PC-9 (cell line): ENCODE measurements at regions not wholly inside any gene's neighbourhood (a gene's known extent, or its start where the extent isn't known, plus 50 kb on each side); places are given as distances from the start of the nearest gene placed in this dataset.

Experiments
- EZH2 ChIP-seq: fragments of 200-600 bp; sonication (generic); IDR thresholded peaks from 2 replicates; pipeline ENCODE4 v1.8.0; 2017; ENCODE audit warnings: antibody characterized with exemption, low read depth
- TF ChIP-seq, protein P1 (sequence below): fragments of 200-600 bp; sonication (generic); conservative IDR thresholded peaks from 2 replicates; pipeline ENCODE4 v1.6.1; 2017; ENCODE audit warnings: mixed run types, antibody characterized with exemption, mild to moderate bottlenecking, moderate library complexity

DNA sequence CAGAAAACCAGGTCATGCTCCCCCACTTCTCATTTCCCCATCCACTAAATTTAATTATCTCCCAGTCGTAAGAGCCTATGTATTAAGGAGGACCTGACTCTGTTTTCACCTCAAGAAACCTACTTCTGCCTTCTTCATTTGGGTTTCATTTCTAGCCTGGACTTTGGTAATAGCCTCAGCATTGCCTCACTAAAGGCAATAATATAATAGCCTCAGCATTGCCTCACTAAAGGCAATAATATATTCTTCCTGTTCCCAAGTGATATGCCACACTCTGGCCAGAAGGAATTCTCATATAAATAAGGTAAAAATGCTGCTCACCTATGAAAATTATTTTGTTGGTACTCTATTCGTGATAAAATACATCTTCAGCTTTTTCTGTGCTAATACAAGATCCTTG lies 993.9 kb downstream of the EFNB2 start:
- TF ChIP-seq, protein P1, sequence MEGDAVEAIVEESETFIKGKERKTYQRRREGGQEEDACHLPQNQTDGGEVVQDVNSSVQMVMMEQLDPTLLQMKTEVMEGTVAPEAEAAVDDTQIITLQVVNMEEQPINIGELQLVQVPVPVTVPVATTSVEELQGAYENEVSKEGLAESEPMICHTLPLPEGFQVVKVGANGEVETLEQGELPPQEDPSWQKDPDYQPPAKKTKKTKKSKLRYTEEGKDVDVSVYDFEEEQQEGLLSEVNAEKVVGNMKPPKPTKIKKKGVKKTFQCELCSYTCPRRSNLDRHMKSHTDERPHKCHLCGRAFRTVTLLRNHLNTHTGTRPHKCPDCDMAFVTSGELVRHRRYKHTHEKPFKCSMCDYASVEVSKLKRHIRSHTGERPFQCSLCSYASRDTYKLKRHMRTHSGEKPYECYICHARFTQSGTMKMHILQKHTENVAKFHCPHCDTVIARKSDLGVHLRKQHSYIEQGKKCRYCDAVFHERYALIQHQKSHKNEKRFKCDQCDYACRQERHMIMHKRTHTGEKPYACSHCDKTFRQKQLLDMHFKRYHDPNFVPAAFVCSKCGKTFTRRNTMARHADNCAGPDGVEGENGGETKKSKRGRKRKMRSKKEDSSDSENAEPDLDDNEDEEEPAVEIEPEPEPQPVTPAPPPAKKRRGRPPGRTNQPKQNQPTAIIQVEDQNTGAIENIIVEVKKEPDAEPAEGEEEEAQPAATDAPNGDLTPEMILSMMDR, result no peak
- TF ChIP-seq EZH2, result no peak
